ENCODE measurements at regions not wholly inside any gene's neighbourhood (a gene's known extent, or its start where the extent isn't known, plus 50 kb on each side); places are given as distances from the start of the nearest gene placed in this dataset.
"Not testable (repeated sequence)": the region's sequence is repeated elsewhere in the genome, so short reads cannot be mapped to it uniquely, and the experiment has no call there.

- H3K9me3 Mint-ChIP-seq, H3K27ac Mint-ChIP-seq: not testable (repeated sequence)
Measured at GRCh38 chr16:16526998-16527397, 148.1 kb downstream of the NPIPA7 start.

GRCh38 chr16:16530744-16531143 lies 151.8 kb downstream of the NPIPA7 start:
- H3K4me1 Mint-ChIP-seq (ENCODE audit: low read depth in 2 of 2); DNase-seq; H3K36me3 Mint-ChIP-seq (ENCODE audit: insufficient read depth); H3K9me3 Mint-ChIP-seq; H3K27me3 Mint-ChIP-seq; ATAC-seq (replicated peaks); H3K4me3 Mint-ChIP-seq; H3K27ac Mint-ChIP-seq: not testable (repeated sequence)

More at GRCh38 chr16:16526998-16527397, 148.1 kb downstream of the NPIPA7 start:
- not testable (repeated sequence) for H3K4me3 Mint-ChIP-seq; H3K27me3 Mint-ChIP-seq; ATAC-seq (replicated peaks); DNase-seq; H3K4me1 Mint-ChIP-seq (ENCODE audit: low read depth in 2 of 2); H3K36me3 Mint-ChIP-seq (ENCODE audit: insufficient read depth)

GRCh38 chr16:16535565-16535964 lies 156.6 kb downstream of the NPIPA7 start:
- ATAC-seq (replicated peaks); H3K4me3 Mint-ChIP-seq; H3K4me1 Mint-ChIP-seq (ENCODE audit: low read depth in 2 of 2); DNase-seq; H3K27ac Mint-ChIP-seq; H3K9me3 Mint-ChIP-seq; H3K36me3 Mint-ChIP-seq (ENCODE audit: insufficient read depth); H3K27me3 Mint-ChIP-seq: not testable (repeated sequence)

DNA sequence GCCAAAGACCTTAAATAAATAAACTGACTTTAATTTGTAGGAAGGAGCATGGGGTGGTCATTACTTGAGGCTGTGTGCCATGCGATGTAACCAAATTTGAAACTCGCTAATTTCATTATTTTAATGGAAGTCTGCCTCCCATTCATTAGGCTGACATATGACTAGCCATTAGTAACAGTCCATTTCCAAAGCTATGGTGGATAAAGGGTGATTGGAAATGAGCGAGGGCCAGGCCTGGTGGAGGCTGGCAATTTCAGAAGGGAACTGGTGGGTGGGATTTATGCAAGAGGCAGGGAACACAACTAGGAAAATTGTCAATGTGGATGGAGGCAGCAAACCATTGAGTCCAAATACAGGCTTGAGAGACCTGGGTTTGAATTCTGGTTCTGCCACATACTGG lies 157.2 kb downstream of the NPIPA7 start:
- not testable (repeated sequence) for DNase-seq; H3K27me3 Mint-ChIP-seq; H3K9me3 Mint-ChIP-seq; H3K36me3 Mint-ChIP-seq (ENCODE audit: insufficient read depth); H3K4me1 Mint-ChIP-seq (ENCODE audit: low read depth in 2 of 2); ATAC-seq (replicated peaks); H3K27ac Mint-ChIP-seq; H3K4me3 Mint-ChIP-seq

- not testable (repeated sequence) for H3K4me3 Mint-ChIP-seq; H3K4me1 Mint-ChIP-seq (ENCODE audit: low read depth in 2 of 2); ATAC-seq (replicated peaks); H3K27ac Mint-ChIP-seq; DNase-seq; H3K36me3 Mint-ChIP-seq (ENCODE audit: insufficient read depth); H3K9me3 Mint-ChIP-seq
- peaks cover 7 to 14% of the 10 kb centered on the region in 2 donors for H3K27me3 Mint-ChIP-seq
Measured at GRCh38 chr16:16549710-16550109, 170.8 kb downstream of the NPIPA7 start.

DNA sequence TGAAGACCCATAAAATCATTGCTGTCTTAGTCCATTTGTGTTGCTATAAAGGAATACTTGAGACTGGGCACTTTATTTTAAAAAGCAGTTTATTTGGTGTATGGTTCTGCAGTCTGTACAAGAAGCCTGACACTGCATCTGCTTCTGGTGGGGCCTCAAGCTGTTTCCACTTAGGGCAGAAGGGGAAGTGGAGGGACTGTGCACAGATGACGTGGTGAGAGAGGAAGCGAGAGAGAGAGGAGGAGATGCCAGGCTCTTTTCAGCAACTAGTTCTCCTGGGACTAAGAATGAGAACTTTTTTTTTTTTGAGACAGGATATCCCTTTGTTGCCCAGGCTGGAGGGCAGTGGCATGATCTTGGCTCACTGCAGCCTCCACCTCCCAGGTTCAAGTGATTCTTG lies 171.9 kb downstream of the NPIPA7 start:
- not testable (repeated sequence) for H3K4me1 Mint-ChIP-seq (ENCODE audit: low read depth in 2 of 2); H3K27ac Mint-ChIP-seq; H3K9me3 Mint-ChIP-seq; DNase-seq; H3K36me3 Mint-ChIP-seq (ENCODE audit: insufficient read depth); H3K4me3 Mint-ChIP-seq; ATAC-seq (replicated peaks)
- peaks cover 7 to 16% of the 10 kb centered on the region in 2 donors for H3K27me3 Mint-ChIP-seq

GRCh38 chr16:16552819-16553340 lies 173.9 kb downstream of the NPIPA7 start:
- peaks cover 7 to 16% of the 10 kb centered on the region in 2 donors for H3K27me3 Mint-ChIP-seq
- not testable (repeated sequence) for H3K27ac Mint-ChIP-seq; H3K4me3 Mint-ChIP-seq; DNase-seq; H3K4me1 Mint-ChIP-seq (ENCODE audit: low read depth in 2 of 2); H3K9me3 Mint-ChIP-seq; ATAC-seq (replicated peaks); H3K36me3 Mint-ChIP-seq (ENCODE audit: insufficient read depth)

- not testable (repeated sequence) for ATAC-seq (replicated peaks); H3K9me3 Mint-ChIP-seq; H3K4me1 Mint-ChIP-seq (ENCODE audit: low read depth in 2 of 2); H3K27ac Mint-ChIP-seq; H3K4me3 Mint-ChIP-seq; DNase-seq; H3K36me3 Mint-ChIP-seq (ENCODE audit: insufficient read depth)
- peaks cover 7 to 14% of the 10 kb centered on the region in 2 donors for H3K27me3 Mint-ChIP-seq
Measured at GRCh38 chr16:16559179-16559740, 180.3 kb downstream of the NPIPA7 start.

- not testable (repeated sequence) for H3K4me3 Mint-ChIP-seq; DNase-seq; H3K27ac Mint-ChIP-seq; H3K36me3 Mint-ChIP-seq (ENCODE audit: insufficient read depth); H3K9me3 Mint-ChIP-seq; H3K4me1 Mint-ChIP-seq (ENCODE audit: low read depth in 2 of 2); ATAC-seq (replicated peaks)
- H3K27me3 Mint-ChIP-seq = peaks cover 0 to 14% of the 10 kb centered on the region in 2 donors
Measured at GRCh38 chr16:16561532-16561931, 182.6 kb downstream of the NPIPA7 start.

DNA sequence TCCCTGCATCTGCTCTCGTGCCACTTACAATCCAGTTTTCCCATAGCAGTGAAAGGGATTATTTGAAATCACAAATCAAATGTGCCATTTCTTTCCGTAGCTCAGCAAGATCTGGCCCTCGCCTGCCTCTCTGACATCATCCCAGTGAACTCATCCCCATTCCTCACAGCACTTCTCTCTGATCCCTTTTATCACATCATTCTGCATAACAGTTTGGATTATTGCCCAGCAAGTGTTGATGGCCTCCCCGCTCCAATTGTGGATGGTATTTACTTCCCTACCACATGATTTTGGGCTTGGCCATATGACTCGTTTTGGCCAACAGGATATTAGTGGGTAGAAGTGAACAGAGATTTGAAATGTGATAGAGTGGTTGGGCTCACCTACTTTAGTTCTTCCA lies 185.0 kb downstream of the NPIPA7 start:
- H3K9me3 Mint-ChIP-seq; H3K36me3 Mint-ChIP-seq (ENCODE audit: insufficient read depth); H3K4me3 Mint-ChIP-seq; H3K27ac Mint-ChIP-seq; ATAC-seq (replicated peaks); DNase-seq; H3K4me1 Mint-ChIP-seq (ENCODE audit: low read depth in 2 of 2): not testable (repeated sequence)
- peaks cover 0 to 14% of the 10 kb centered on the region in 2 donors for H3K27me3 Mint-ChIP-seq

GRCh38 chr16:16565326-16565725 lies 186.4 kb downstream of the NPIPA7 start:
- not testable (repeated sequence) for DNase-seq; H3K9me3 Mint-ChIP-seq; H3K27ac Mint-ChIP-seq; H3K4me1 Mint-ChIP-seq (ENCODE audit: low read depth in 2 of 2); ATAC-seq (replicated peaks); H3K27me3 Mint-ChIP-seq; H3K4me3 Mint-ChIP-seq; H3K36me3 Mint-ChIP-seq (ENCODE audit: insufficient read depth)

GRCh38 chr16:16570055-16570454 lies 191.1 kb downstream of the NPIPA7 start:
- DNase-seq; H3K36me3 Mint-ChIP-seq (ENCODE audit: insufficient read depth); H3K27ac Mint-ChIP-seq; H3K4me3 Mint-ChIP-seq; H3K4me1 Mint-ChIP-seq (ENCODE audit: low read depth in 2 of 2); H3K9me3 Mint-ChIP-seq; ATAC-seq (replicated peaks); H3K27me3 Mint-ChIP-seq: not testable (repeated sequence)

DNA sequence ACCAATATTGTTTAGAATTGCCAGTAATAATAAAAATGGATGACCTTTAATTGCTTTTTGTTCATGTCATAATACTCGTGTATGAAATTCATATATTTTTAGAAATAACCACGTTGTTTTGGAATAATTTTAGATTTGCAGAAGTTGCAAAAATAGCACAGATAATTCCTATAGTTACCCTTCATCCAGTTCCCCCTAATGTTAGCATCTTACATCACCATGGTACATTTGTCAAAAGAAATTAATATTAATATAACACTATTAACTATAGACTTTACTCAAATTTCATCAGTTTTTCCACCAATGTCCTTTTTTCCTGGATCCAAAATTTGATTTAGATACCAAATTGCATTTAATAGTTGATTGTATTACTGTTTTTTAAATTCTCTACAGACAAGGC lies 191.9 kb downstream of the NPIPA7 start:
- not testable (repeated sequence) for H3K9me3 Mint-ChIP-seq; ATAC-seq (replicated peaks); H3K27ac Mint-ChIP-seq; DNase-seq; H3K4me1 Mint-ChIP-seq (ENCODE audit: low read depth in 2 of 2); H3K4me3 Mint-ChIP-seq; H3K27me3 Mint-ChIP-seq; H3K36me3 Mint-ChIP-seq (ENCODE audit: insufficient read depth)

DNA sequence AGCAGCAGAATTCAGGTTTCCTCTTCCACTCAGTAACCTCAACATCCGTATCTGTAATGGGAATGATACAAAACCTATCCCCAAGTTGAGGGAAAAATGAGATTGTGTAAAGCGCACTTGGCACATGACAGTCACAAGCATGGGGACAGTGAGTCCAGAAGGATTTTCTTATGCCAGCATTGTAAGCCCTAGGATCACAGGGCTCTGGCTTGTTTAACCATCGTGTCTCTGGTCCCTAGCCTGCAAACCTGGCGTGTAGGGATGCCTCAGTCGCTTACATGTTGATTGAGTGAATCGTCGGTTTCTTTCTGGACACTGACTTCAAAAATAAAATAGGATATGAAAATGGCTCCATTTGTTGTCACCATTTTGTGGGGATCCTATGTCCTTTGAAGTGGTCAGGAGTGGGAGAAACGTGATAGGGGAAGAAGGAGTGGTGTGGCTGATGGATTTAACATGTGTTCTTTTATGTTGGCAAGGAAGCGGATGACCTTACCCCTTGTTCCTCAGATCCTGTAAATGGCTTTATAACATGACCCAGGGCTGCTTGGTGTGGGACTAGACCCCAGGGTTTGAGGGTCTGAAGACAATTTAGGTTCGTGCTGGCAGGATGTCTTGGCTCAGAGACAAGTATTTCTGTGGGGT lies 193.3 kb downstream of the NPIPA7 start:
- not testable (repeated sequence) for H3K36me3 Mint-ChIP-seq (ENCODE audit: insufficient read depth); H3K4me3 Mint-ChIP-seq; H3K27ac Mint-ChIP-seq; H3K4me1 Mint-ChIP-seq (ENCODE audit: low read depth in 2 of 2); ATAC-seq (replicated peaks); DNase-seq; H3K9me3 Mint-ChIP-seq; H3K27me3 Mint-ChIP-seq
